ENCODE measurements at regions not wholly inside any gene's neighbourhood (a gene's known extent, or its start where the extent isn't known, plus 50 kb on each side); places are given as distances from the start of the nearest gene placed in this dataset.
"Not testable (repeated sequence)": the region's sequence is repeated elsewhere in the genome, so short reads cannot be mapped to it uniquely, and the experiment has no call there.

DNA sequence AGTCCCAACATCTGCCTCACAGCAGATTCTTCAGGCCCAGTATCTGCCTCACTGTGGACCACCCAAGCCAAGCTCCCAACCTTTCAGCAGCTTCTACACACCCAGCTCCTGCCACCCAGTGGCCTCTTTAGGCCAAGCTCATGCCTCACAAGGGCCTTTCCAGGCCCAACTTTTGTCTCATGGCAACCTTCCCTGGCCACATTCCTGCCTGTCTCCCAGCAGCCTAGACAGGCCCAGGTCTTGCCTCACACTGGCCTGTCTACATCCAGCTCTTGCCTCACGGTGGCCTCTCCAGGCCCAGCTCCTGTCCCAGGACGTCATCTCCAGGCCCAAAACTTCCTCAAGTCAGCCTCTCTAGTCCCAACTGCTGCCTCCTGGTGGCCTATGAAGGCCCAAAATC, 65.0 kb downstream of the CCDC201 start:
- DNase-seq (ENCODE audit: low spot score): not testable (repeated sequence)

GRCh38 chr7:45802214-45802613, 70.7 kb downstream of the CCDC201 start:
- not testable (repeated sequence) for DNase-seq (ENCODE audit: low spot score)

DNA sequence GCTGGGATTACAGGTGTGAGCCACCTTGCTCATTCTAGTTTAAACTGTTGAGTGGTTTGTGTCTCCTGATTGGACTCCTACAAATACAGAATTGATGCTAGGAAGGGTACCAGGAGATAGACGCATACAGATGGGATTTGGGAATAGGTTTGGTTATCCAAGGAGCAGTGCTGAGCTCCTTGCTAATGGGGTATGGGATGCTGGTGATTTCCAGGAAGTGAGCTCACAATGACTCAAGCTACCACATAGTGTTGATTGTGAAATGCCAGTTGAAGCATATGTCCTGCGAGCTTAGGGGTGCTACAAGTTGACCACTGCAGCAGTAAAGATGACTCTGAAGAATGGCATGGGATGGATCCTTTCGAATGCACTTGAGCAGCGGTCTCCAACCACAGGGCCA, 75.6 kb downstream of the CCDC201 start:
- peak; percentile 27 for DNase-seq (ENCODE audit: low spot score)

GRCh38 chr7:45789641-45790040, 83.2 kb downstream of the CCDC201 start:
- DNase-seq (ENCODE audit: low spot score): not testable (repeated sequence)

DNA sequence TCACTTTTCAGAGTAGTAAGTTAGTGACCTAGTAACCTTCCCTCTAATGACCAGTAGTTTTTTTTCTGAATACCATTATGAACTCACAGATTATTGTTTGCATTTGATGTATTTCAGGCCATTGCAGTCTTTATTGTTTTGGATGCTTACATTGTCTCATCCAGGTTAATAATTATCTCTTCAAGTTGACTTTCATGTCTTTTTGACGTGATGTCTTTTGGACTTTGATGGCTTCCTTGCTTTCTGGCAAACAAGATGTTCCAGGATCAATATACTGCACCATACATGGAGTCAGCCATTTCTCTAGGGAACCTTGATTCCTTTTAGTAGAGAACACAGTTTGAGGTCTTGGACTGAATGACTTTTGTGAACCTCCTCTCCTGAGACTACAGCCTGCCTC, 87.2 kb downstream of the CCDC201 start:
- DNase-seq (ENCODE audit: low spot score): not testable (repeated sequence)

- DNase-seq (ENCODE audit: low spot score): not testable (repeated sequence)
These were observed 88.1 kb downstream of the CCDC201 start for GRCh38 chr7:45784775-45785174.

Data from AG08396 (cell line).